Stimulated activated CD4-positive, alpha-beta T cell treated with anti-CD3 and anti-CD28 coated beads, TNF-alpha, amount 100 ng/mL, for 1 hour (primary cell): ENCODE measurements at regions not wholly inside any gene's neighbourhood (a gene's known extent, or its start where the extent isn't known, plus 50 kb on each side); places are given as distances from the start of the nearest gene placed in this dataset.

Source experiments
- DNase-seq, 3 donors: peaks; one replicate each; pipeline ENCODE4 v3.0.0-alpha.2; 2020; ENCODE audit warnings: low read depth in 3 of 3, low spot score in 1 of 3

DNA sequence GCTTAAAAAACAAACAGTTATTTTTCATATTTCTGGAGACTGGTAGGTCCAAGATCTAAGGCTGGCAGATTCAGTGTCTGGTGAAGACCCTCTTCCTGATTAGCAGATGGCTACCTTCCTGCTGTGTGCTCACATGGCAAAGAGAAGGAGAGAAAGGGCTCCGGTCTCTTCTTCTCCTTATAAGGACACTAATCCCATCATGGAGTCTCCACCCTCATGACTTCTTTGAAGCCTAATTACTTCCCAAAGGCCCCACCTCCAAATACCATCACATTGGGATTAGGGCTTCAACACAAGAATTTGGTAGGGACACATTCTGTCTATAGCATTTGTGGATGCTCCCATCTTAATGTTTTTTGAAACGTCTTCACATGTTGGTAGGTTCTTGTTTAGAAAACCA, 391.1 kb downstream of the TMEM161B start:
- DNase-seq, result no peak

DNA sequence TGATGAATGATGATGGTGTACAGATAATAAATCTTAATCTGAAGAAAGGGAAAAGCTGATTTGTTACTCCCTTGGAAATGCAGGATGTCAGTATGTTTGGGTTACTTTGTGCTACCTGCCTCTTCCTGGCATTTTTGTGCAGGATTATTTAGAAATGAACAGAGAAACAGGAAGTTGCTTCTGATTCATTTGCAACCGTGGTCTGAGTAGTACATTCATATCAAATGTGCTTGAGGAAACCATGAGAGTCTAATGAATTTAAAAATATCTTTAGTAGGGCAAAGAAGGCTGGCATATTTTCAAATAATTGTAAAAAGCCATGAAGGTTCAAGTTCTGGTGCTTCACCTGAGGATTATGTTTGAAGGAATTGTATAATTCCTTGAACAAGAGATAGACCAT, 391.6 kb downstream of the TMEM161B start:
- no peak for DNase-seq

DNA sequence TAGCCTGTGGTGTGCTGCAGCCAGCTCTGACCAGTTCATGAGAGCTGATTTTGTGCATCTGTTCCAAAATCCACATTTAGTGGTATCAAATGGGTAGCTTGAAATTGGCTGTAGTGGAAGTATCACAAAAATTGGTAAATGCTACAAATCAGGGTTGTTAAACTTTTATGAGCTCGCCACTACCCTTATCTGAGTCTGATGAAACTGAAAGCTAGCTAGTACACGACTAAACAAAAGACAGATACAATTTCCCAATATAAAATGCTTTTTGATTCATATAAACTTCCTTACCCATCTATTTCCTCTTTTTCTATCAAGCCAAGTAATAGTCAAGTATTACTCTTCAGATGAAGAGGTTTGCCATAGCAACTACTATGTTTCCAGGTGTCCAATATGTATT, 392.0 kb downstream of the TMEM161B start:
- no peak for DNase-seq

DNA sequence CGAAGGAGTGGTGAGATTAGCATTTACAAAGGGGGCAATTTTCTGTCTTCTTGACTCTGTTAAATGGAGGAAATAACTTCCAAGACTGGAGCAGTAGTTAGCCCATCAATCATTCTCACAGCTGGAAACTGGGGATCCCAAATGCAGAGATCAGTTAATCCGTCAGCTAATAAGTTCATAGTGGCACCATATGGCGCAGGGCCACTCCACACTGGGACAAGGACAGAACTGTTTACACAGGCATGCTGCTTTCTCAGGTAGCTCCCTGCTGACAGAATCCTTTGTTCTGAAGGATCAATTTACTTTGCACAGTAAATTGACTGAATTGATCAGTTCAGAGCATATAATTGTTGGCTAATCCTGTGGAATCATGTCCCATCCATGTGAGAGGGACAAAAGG, 395.7 kb downstream of the TMEM161B start:
- no peak for DNase-seq

DNA sequence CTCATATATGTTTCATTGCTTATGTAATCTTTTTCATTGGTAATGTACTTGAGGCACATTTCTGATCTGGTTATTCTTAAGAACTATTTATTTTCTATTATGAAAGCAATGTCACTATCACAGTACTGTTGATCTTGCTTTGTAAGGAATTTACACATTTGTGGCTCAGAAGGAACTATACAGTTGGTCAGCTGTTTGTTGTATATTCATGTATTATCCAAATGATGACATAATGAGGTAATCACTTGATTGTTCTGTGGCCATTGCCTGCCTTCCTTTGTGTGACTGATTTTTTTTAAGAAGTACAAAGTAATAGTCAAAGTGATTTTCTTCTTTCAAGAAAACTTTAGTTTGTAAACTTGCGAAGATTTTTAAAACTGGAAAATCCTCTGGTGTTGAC, 399.9 kb downstream of the TMEM161B start:
- DNase-seq, result no peak

DNA sequence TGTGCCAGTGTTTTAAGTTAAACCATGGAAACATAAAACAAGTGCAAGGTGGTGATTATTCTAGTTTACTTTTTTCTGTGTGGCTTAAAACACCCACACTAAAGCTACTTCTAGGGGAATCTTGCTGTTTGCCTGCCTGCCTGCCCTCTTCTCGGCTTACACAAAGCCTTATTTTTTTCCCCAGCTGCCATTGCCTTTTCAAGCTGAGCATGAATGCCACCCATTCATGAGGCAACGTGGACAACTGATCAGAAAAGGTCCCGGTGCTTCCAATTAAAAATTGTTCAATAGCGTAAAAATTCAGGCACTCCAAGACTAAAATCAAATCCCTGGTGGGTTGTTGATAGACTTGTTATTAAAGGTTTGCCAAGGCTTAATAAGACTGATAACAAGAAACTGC, 401.4 kb downstream of the TMEM161B start:
- DNase-seq, result no peak

DNA sequence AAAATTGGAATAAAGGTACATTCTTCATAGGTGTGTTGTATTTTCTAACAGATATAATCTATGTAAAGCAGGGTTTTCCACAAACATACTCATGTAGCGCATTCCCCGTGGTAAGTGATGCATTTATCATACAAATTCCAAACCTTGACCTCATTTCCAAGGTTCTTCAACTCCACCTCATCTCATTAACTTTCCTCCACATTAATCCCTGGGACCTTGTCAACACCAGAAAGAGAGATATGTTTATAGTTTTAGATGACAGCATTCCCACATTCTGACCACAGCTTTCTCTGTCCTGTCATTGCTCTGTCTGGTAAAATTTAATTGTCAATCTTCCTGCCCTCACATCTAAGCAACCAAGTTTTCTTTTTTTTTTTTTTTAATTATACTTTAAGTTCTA, 415.1 kb downstream of the TMEM161B start:
- DNase-seq, result no peak

DNA sequence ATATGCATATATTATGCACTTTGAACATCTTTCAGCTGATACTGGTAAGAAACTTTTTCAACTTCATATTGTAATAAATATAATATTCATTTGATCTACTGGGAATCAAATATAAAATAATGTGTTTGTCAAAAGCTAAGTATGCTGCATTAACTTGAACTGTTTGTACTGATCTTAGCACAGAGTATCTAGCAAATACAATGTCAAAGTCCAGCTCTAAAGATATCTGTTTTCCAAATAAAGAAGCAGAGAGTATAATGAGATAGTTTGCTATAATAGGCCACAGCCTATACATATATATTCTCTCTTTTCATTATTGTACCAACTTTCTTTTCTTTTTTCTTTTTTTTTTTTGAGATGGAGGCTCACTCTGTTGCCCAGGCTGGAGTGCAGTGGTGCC, 417.0 kb downstream of the TMEM161B start:
- no peak for DNase-seq

DNA sequence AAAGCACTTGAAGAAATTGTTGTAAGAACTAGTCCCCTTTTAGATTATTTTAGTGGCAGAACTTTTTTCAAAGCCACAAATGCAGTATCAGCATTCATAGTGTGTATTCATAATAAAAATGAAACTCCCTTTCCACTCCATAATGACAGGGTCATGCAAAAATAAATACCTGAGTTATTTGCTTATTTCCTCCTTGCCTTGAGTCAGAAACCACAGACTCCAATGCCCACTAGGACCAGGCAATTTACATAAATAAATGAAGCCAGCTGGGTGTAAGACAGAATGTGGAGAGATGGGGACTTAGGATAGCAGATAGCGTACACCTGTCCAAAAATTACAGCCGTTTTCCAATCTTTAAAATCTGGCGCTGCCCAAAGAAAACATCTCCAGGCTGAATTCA, 417.8 kb downstream of the TMEM161B start:
- DNase-seq, result no peak

DNA sequence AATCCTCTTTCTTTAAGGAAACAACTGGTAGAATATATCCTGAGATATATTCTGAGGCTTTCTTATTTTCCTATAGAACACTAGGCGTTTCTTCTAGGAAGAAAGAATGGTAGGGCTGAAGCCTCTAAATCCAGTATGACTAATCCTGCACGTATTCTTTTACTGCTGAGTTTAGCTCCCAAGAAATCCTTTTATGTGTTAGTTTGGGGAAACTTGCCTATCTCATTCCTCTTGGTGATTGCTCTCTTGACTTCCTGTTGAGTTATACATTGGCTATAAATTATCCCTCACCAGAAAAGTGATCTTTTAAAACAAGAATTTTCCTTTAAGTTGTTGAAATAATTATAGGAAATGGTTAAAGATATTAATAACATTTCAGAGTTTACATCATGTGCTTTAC, 422.9 kb downstream of the TMEM161B start:
- DNase-seq, result no peak

DNA sequence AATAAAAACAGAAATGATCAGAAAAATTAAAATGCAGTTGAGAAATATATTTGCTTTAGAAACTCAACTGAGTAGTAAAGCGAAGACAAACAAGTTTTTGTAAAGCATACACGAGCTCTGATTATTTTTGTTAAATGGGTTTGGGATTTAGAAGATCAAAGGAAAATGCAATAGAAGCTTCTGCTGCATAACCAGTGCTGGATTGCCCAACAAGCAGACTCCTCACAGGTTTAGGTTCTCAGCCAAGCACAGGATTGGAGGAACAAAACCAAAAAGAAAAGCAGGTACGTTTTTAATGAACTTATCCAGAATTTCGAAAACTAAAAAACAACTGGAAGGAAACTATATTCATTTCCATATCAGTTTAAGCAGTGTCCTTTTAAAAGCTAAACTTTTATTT, 423.8 kb downstream of the TMEM161B start:
- no peak for DNase-seq

DNA sequence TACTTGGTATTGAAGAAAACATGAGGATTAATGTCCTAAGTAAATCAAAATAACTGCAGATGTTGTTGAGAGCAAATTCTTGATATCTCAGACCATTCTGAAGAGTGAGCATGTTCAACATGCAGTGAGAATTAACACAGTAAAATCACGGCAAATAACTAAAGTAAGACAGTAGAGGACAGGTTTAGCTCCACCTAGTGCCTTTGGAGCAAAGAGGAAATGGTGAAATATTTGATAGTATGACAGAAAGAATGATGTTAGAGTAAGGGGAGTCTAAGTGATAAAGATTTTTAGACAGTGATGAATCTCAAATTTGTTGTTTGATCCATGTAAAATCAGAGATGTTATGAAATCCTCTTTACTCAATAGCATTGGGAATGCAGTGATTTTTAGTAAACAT, 424.2 kb downstream of the TMEM161B start:
- DNase-seq, result no peak

DNA sequence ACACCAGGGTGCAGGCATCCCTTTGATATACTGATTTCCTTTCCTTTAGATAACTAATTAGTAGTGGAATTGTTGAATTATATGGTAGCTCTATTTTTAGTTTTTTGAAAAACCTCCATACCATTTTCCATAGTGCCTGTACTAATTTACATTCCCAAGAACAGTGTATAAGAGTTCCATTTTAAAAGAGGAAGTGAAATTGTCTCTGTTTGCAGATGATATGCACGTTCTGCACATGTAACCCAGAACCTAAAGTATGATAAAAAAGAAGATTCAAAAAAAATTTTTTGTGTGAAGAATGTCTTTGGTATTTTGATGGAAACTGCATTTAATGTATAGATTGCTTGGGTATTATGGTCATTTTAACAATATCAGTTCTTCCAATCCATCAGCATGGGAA, 424.0 kb upstream of the CCNH start:
- DNase-seq, result no peak

DNA sequence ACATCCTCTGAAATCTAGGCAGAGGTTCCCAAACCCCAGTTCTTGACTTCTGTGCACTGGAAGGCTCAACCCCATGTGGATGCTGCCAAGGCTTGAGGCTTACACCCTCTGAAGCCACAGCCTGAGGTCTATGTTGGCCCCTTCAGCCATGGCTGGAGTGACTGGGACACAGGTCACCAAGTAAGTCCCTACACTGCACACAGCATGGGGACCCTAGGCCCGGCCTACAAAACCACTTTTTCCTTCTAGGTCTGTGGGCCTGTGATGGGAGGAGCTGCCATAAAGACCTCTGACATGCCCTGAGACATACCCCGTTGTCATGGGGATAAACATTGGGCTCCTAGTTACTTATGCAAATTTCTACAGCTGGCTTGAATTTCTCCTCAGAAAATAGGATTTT, 418.8 kb upstream of the CCNH start:
- no peak for DNase-seq

DNA sequence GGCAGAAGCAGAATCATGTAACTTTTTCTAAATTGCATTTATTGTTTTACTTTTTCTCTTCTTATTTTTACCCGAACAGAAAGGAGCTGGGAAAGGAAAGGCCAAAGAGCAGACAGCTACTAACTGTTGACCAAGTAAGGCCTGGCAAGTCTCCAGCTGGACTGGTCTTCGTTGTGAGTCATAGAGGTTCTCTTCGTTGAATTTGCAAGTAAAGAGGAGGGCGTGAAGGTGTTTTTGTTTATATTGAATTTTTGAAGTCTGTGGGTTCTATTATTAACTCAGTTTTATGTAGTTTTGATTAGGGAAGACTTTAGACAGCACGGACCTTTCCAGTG, 416.5 kb upstream of the CCNH start:
- DNase-seq, result no peak

DNA sequence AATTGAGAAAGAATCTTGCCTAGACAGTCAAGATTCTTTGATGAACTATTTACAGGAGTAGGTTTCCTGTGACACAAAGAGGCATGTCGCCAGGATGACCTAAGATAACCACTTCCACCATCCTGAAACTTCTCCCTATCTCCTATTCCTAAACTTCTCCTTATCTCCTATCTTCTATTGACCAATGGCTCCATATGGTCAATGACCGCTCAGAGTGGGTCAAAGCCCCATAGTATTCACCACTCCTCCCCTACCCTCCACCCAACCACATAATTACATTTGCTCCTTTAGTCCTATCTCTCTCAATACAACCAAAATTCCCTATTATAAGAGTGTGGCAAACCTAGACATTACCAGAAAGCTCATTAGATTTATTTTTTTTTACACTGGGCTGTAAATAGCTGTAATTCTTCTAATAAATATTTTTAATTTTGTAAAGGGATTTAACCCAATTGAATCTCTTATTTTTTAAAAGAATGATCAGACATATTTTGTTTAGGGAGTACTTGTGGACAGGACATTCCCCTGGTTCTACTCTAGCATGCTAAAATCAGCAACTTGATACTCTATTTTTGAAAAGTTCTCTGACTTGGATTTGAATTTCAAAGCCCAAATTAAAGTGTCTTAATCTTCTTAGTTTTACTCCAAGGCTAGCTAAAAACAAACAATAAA, 416.0 kb upstream of the CCNH start:
- no peak for DNase-seq

DNA sequence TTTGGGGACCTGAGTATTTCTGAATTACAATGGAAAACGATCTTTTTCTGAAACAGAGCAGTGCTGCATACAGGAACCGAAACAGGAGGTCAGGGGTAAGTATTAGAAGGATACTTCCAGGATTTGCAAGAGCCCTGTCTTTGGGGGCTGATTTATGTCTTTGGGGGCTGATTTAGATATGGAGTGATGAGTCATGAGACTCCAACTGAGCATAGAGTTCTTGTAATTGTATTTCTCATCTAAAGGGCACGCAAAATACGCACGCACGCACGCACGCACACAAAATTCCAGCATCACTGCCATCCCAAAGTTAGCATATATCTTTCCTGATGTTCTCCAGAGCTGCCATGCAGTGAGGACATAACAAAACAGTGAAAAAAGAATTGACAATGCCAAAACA, 414.8 kb upstream of the CCNH start:
- no peak for DNase-seq

DNA sequence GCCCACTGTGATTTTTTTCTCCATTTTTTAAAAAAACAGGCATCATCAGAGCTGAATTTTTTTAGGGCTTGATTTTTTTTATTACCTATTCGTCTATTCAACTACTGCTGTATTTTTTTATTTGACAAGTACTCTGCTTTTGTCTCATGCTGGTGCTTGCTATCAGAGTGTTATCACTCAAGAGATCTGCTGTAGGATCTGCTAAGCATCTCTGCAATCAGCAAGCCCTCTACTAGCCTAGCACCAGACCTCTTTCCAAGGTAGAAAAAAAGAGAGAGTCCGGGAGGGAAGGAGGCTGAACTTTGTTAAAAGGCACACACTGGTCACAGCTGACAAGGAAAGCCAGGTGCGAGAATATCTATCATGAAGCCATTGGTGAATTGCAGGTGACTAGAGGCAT, 413.8 kb upstream of the CCNH start:
- no peak for DNase-seq

DNA sequence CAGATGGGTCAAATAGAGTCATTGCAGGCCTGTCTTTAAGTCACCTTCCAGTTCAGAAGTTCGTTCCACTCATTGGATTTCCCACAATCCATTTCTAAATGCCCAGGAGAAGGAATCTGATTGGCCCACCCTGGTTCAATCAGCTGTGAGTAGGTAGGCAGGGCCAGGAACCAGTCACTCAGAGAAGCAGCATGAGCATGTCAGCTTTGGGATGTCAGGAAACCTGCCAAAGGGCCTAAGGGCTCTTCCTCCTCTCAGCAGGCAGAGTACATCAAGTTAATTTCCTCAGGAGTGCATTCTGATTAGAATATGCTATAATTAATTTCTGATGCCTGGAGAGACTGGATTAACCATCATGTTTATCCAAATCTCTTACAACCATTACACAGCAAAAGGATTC, 412.9 kb upstream of the CCNH start:
- DNase-seq, result no peak

DNA sequence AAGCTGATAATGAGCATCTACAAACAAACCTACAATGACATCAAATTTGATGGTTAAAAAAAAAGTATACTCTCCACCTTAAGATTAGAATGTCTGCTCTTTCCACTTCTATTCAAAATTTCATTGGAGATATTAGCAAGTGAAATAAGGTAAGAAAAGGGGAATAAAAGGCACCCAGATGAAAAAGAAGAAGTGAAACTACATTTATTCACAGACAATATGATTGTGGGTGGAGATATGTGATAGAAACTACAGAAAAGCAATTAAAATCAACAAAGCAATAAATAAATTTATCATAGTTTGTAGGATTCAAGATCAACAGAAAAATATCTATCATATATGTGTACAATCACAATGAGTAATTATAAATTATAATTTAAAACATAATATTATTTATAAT, 395.1 kb upstream of the CCNH start:
- no peak for DNase-seq

DNA sequence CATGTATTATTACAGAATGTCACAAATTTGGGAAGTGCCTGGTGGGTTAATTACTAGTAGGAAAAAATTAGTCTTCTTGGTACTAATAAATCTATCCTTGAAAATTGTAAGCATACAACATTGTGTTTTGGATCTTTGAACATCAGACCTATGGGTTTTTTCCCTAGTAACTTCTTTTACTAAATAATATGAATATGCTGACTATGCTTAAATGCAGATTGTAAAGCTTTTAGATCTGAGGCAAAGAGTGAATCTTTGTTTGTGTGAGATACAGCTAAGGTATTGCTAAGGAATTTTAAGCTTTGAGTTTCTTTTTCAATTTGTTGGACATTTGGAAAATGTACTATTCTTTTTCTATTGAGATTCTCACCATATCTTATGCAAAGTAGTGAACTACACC, 390.6 kb upstream of the CCNH start:
- no peak for DNase-seq

DNA sequence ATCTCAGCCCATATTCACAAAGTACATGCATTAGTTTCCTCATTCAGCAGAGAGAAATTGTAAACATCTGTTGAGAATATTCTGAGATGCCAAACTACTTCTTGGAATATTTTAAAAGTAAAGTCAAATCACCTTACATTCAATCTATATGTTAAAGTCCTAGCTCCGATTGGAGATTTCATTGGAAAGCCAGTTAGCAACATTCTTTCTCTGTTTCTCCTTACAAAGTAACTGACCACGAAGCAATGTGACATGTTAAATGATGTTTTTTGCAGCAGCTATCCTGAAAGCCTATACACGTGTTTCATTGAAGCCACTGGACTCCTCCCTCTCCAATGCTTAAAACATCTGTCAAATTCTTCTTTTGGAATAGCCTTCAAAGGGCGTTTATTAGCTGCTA, 379.1 kb upstream of the CCNH start:
- no peak for DNase-seq

DNA sequence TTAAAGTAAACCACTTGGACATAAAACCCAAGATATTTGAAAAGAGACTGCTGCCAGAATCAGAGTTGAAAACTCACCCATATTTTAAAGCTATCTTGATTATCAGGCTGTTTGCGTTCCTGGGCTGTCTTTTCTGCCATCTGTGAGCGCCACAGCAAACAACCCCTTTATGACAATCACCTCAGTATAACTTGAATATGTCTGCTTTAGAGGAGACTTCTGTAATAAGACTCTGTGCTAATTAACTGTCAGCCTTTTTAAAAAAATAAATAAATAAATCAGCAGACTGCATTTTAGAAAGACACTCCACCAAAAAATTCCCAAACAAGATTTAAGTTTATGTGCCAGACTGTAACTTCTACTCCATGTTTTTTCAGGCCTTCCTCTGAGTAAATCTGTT, 375.7 kb upstream of the CCNH start:
- DNase-seq, result no peak

DNA sequence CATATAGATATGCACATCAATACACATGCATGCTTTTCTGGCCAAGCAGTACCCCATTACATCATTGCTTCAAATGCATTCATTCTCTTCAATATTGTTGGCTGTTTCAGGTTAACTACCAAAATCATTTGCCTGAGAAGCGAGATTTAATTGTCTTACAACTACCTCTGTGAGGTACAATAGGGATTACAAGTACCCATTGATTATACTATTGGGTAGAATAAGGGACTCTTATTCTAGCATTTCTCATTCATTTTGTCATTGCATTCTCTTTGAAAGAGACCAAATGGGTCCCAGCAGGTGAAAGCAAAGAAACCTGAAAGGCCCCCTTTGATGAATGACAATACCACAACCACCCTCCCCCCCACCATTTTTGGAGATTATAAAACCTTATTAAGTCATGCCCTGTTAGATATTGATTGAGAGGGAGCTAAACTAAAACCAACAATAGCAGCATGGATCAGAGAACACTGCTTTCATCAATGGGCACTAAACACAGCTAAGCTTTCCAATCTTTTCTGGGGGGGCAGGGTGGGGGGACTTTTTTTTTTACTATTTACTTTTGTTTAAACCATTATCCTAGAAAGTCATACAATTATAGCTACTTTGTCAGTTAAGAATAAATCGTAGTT, 375.0 kb upstream of the CCNH start:
- DNase-seq, result no peak
